Astrocyte (in vitro differentiated cells and primary cell): ENCODE measurements at regions not wholly inside any gene's neighbourhood (a gene's known extent, or its start where the extent isn't known, plus 50 kb on each side); places are given as distances from the start of the nearest gene placed in this dataset.

Experiments used
- EZH2 ChIP-seq: IDR thresholded peaks from 2 replicates; pipeline ENCODE4 v1.6.1; 2012; ENCODE audit warnings: mild to moderate bottlenecking, low read length, inconsistent platforms; ENCODE audit not compliant: insufficient read depth
- TF ChIP-seq, protein P1 (sequence below): IDR thresholded peaks from 2 replicates; pipeline ENCODE4 v1.5.1; 2011; ENCODE audit warnings: low read depth, mild to moderate bottlenecking, inconsistent platforms, low read length, moderate library complexity; ENCODE audit not compliant: insufficient read depth

DNA sequence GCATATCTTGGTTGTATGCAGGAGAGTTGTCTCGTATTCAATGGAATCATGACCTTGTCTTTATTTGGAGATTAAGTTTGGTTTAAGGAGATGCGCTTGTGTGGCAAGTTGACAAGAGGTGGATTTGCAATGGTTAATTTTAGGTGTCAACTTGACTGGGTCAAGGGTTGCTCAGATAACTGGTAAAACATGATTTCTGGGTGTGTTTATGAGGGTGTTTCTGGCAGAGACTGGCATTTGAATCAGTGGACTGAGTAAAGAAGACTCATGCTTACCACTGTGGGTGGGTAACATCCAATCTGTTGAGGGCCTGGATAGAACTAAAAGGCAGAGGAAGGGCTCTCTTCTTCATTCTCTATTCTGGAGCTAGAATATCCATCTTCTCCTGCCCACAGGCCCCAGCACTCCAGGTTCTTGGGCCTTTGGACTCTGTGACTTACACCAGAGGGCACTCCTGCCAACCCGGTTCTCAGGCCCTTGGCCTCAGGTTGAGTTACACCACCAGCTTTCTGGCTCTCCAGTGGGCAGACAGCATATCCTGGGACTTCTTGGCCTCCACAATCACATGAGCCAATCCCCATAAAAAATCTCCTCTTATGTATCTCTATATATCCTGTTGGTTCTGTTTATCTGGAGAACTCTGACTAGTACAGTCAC lies 141.5 kb upstream of the ARID2 start:
- no peak for TF ChIP-seq EZH2
- TF ChIP-seq, protein P1, sequence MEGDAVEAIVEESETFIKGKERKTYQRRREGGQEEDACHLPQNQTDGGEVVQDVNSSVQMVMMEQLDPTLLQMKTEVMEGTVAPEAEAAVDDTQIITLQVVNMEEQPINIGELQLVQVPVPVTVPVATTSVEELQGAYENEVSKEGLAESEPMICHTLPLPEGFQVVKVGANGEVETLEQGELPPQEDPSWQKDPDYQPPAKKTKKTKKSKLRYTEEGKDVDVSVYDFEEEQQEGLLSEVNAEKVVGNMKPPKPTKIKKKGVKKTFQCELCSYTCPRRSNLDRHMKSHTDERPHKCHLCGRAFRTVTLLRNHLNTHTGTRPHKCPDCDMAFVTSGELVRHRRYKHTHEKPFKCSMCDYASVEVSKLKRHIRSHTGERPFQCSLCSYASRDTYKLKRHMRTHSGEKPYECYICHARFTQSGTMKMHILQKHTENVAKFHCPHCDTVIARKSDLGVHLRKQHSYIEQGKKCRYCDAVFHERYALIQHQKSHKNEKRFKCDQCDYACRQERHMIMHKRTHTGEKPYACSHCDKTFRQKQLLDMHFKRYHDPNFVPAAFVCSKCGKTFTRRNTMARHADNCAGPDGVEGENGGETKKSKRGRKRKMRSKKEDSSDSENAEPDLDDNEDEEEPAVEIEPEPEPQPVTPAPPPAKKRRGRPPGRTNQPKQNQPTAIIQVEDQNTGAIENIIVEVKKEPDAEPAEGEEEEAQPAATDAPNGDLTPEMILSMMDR = no peak
